HCT116 (cell line): ENCODE measurements at regions not wholly inside any gene's neighbourhood (a gene's known extent, or its start where the extent isn't known, plus 50 kb on each side); places are given as distances from the start of the nearest gene placed in this dataset.

Source experiments
- CEBPB ChIP-seq: IDR thresholded peaks from 2 replicates; pipeline ENCODE4 v1.6.1; 2012; ENCODE audit warnings: low read depth
- EZH2 ChIP-seq: fragments of 200-600 bp; sonication (generic); IDR thresholded peaks from 2 replicates; pipeline ENCODE4 v1.6.1; 2017; ENCODE audit warnings: antibody characterized with exemption, mixed run types
- EZH2phosphoT487 ChIP-seq: fragments of 200-600 bp; IDR thresholded peaks from 2 replicates; pipeline ENCODE4 v1.6.1; 2018; ENCODE audit warnings: antibody characterized with exemption, borderline replicate concordance
- JUND ChIP-seq: IDR thresholded peaks from 2 replicates; pipeline ENCODE4 v1.6.1; 2012
- POLR2A ChIP-seq: IDR thresholded peaks from 2 replicates; pipeline ENCODE4 v1.7.0; 2011; ENCODE audit warnings: borderline replicate concordance; ENCODE audit not compliant: insufficient read depth, insufficient read length; ENCODE audit errors: extremely low read depth
- POLR2AphosphoS5 ChIP-seq: IDR thresholded peaks from 2 replicates; pipeline ENCODE4 v1.6.1; 2011; ENCODE audit warnings: mild to moderate bottlenecking, low read depth, low read length, moderate library complexity
- RAD21 ChIP-seq: IDR thresholded peaks from 2 replicates; pipeline ENCODE4 v1.6.1; 2012; ENCODE audit warnings: low read depth, mild to moderate bottlenecking
- SP1 ChIP-seq: IDR thresholded peaks from 2 replicates; pipeline ENCODE4 v1.6.1; 2012; ENCODE audit warnings: low read depth
- TCF7L2 ChIP-seq: IDR thresholded peaks from 2 replicates; pipeline ENCODE4 v1.7.0; 2011; ENCODE audit warnings: borderline replicate concordance, inconsistent platforms; ENCODE audit not compliant: insufficient read depth, insufficient read length; ENCODE audit errors: extremely low read depth
- YY1 ChIP-seq: IDR thresholded peaks from 2 replicates; pipeline ENCODE4 v1.6.1; 2011; ENCODE audit warnings: low read length, low read depth, moderate library complexity, mild to moderate bottlenecking; ENCODE audit not compliant: insufficient replicate concordance; ENCODE audit errors: extremely low read depth
- ZNF274 ChIP-seq: fragments of 200-500 bp; sonication (Bioruptor generic); IDR thresholded peaks from 2 replicates; pipeline ENCODE4 v1.6.1; 2014; ENCODE audit warnings: mild to moderate bottlenecking, low read depth, low read length, inconsistent platforms
- TF ChIP-seq, protein P1 (sequence below): IDR thresholded peaks from 2 replicates; pipeline ENCODE4 v1.6.1; 2011; ENCODE audit warnings: mild to moderate bottlenecking, low read length, moderate library complexity; ENCODE audit not compliant: insufficient replicate concordance; ENCODE audit errors: extremely low read depth
- TF ChIP-seq, protein P2 (sequence below), 3 experiments: fragments of 200-600 bp in 1 of 3; sonication (generic) in 1 of 3; IDR thresholded peaks in 2 of 3; conservative IDR thresholded peaks in 1 of 3; 2 replicates each; pipeline ENCODE4 v1.5.1; 2012 to 2017; ENCODE audit warnings: low read depth in 2 of 3, low read length in 2 of 3, antibody characterized with exemption in 1 of 3, borderline replicate concordance in 1 of 3, control low read depth in 1 of 3, mild to moderate bottlenecking in 1 of 3, mixed read lengths in 1 of 3, mixed run types in 1 of 3, moderate library complexity in 1 of 3; ENCODE audit not compliant: insufficient read depth in 1 of 3
- TF ChIP-seq, protein P3 (sequence below): IDR thresholded peaks from 2 replicates; pipeline ENCODE4 v1.6.1; 2012

DNA sequence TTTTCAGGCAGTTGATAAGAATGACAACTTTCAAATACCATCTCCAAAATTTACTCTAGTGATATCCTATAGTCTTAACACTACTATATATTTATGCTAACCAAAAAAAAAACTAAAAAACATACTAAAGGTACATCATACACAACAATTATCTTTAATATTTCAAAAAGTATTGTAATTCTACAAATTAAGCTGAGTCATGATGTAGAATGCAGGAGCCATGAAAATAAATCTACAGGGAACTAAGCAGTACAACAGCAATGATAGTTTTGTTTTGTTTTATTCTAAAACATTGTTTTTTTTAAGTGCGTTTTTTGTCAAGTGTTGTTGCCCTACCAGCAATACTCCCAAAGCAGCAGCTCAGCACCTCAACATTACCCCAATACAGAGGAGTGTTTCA is 314.3 kb downstream of the FSIP2 start:
- TF ChIP-seq, protein P1, sequence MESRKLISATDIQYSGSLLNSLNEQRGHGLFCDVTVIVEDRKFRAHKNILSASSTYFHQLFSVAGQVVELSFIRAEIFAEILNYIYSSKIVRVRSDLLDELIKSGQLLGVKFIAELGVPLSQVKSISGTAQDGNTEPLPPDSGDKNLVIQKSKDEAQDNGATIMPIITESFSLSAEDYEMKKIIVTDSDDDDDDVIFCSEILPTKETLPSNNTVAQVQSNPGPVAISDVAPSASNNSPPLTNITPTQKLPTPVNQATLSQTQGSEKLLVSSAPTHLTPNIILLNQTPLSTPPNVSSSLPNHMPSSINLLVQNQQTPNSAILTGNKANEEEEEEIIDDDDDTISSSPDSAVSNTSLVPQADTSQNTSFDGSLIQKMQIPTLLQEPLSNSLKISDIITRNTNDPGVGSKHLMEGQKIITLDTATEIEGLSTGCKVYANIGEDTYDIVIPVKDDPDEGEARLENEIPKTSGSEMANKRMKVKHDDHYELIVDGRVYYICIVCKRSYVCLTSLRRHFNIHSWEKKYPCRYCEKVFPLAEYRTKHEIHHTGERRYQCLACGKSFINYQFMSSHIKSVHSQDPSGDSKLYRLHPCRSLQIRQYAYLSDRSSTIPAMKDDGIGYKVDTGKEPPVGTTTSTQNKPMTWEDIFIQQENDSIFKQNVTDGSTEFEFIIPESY: no peak
- TF ChIP-seq, protein P2, sequence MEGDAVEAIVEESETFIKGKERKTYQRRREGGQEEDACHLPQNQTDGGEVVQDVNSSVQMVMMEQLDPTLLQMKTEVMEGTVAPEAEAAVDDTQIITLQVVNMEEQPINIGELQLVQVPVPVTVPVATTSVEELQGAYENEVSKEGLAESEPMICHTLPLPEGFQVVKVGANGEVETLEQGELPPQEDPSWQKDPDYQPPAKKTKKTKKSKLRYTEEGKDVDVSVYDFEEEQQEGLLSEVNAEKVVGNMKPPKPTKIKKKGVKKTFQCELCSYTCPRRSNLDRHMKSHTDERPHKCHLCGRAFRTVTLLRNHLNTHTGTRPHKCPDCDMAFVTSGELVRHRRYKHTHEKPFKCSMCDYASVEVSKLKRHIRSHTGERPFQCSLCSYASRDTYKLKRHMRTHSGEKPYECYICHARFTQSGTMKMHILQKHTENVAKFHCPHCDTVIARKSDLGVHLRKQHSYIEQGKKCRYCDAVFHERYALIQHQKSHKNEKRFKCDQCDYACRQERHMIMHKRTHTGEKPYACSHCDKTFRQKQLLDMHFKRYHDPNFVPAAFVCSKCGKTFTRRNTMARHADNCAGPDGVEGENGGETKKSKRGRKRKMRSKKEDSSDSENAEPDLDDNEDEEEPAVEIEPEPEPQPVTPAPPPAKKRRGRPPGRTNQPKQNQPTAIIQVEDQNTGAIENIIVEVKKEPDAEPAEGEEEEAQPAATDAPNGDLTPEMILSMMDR (IDR thresholded peaks at IDR 0.05 in 2 of 3, conservative IDR thresholded peaks at IDR 0.05 in 1 of 3; ENCODE audit: borderline replicate concordance in 1 of 3, insufficient read depth in 1 of 3, low read depth in 2 of 3, low read length in 2 of 3): no peak
- TF ChIP-seq POLR2A: no peak
- no peak for TF ChIP-seq ZNF274
- no peak for TF ChIP-seq SP1
- no peak for TF ChIP-seq POLR2AphosphoS5
- no peak for TF ChIP-seq CEBPB
- no peak for TF ChIP-seq EZH2
- TF ChIP-seq RAD21: no peak
- no peak for TF ChIP-seq TCF7L2
- TF ChIP-seq YY1: no peak
- TF ChIP-seq, protein P3, sequence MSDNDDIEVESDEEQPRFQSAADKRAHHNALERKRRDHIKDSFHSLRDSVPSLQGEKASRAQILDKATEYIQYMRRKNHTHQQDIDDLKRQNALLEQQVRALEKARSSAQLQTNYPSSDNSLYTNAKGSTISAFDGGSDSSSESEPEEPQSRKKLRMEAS: no peak
- no peak for TF ChIP-seq JUND
- TF ChIP-seq EZH2phosphoT487: no peak
